Glutamatergic neuron (in vitro differentiated cells): ENCODE measurements at regions not wholly inside any gene's neighbourhood (a gene's known extent, or its start where the extent isn't known, plus 50 kb on each side); places are given as distances from the start of the nearest gene placed in this dataset.

Experiments used
- DNase-seq: peaks from one replicate; pipeline ENCODE4 v3.0.0; 2022
- H3K27ac Mint-ChIP-seq: one replicate; pipeline ENCODE4 v1.8.0; 2020; ENCODE audit warnings: mild to moderate bottlenecking, mixed read lengths, inconsistent platforms; ENCODE audit not compliant: unreplicated experiment
- H3K27me3 Mint-ChIP-seq: one replicate; pipeline ENCODE4 v1.8.0; 2020; ENCODE audit warnings: mild to moderate bottlenecking, moderate library complexity, mixed read lengths, inconsistent platforms; ENCODE audit not compliant: unreplicated experiment
- H3K36me3 Mint-ChIP-seq: one replicate; pipeline ENCODE4 v1.8.0; 2020; ENCODE audit warnings: mild to moderate bottlenecking, mixed read lengths, inconsistent platforms; ENCODE audit not compliant: unreplicated experiment
- H3K4me1 Mint-ChIP-seq: one replicate; pipeline ENCODE4 v1.8.0; 2020; ENCODE audit warnings: mild to moderate bottlenecking, low read depth, mixed read lengths, inconsistent platforms; ENCODE audit not compliant: unreplicated experiment
- H3K4me3 Mint-ChIP-seq: one replicate; pipeline ENCODE4 v1.8.0; 2020; ENCODE audit warnings: mild to moderate bottlenecking, mixed read lengths, inconsistent platforms; ENCODE audit not compliant: unreplicated experiment
- H3K9me3 Mint-ChIP-seq: one replicate; pipeline ENCODE4 v1.8.0; 2020; ENCODE audit warnings: mild to moderate bottlenecking, moderate library complexity, mixed read lengths, inconsistent platforms; ENCODE audit not compliant: unreplicated experiment
- TF ChIP-seq, protein P1 (sequence below): fragments of 200-600 bp; sonication (generic); IDR thresholded peaks from one replicate; pipeline ENCODE4 v1.5.0; 2021; ENCODE audit not compliant: partially characterized antibody, unreplicated experiment

DNA sequence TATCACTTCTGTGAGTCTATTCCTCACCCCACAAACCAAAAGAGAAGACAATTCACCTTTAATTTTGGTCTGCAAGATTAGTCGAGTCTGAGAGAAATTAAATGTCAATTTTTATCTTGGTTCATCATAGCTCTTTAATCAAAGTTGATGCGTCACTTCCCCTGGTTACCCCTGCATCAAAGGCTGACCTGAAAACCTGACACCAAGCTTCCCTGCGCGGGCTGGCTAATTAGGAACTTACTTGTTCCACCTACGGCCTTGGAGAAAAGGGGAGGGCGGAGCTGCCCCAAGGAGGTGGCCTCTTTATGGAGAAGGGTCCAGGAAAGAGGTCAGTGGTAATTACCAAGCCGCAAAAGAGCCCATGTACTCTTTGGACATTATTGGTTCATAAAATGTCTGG is 218.4 kb downstream of the ARRDC4 start:
- no peak for DNase-seq
- H3K4me3 Mint-ChIP-seq: no peak overlapping the region
- TF ChIP-seq, protein P1, sequence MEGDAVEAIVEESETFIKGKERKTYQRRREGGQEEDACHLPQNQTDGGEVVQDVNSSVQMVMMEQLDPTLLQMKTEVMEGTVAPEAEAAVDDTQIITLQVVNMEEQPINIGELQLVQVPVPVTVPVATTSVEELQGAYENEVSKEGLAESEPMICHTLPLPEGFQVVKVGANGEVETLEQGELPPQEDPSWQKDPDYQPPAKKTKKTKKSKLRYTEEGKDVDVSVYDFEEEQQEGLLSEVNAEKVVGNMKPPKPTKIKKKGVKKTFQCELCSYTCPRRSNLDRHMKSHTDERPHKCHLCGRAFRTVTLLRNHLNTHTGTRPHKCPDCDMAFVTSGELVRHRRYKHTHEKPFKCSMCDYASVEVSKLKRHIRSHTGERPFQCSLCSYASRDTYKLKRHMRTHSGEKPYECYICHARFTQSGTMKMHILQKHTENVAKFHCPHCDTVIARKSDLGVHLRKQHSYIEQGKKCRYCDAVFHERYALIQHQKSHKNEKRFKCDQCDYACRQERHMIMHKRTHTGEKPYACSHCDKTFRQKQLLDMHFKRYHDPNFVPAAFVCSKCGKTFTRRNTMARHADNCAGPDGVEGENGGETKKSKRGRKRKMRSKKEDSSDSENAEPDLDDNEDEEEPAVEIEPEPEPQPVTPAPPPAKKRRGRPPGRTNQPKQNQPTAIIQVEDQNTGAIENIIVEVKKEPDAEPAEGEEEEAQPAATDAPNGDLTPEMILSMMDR: no peak
- peaks cover 3% of the 10 kb centered on the region for H3K27me3 Mint-ChIP-seq
- H3K27ac Mint-ChIP-seq: no peak overlapping the region
- H3K36me3 Mint-ChIP-seq: no peaks in the 10 kb centered on the region
- H3K4me1 Mint-ChIP-seq: peaks cover 4% of the 10 kb centered on the region
- H3K9me3 Mint-ChIP-seq: peaks cover 4% of the 10 kb centered on the region

DNA sequence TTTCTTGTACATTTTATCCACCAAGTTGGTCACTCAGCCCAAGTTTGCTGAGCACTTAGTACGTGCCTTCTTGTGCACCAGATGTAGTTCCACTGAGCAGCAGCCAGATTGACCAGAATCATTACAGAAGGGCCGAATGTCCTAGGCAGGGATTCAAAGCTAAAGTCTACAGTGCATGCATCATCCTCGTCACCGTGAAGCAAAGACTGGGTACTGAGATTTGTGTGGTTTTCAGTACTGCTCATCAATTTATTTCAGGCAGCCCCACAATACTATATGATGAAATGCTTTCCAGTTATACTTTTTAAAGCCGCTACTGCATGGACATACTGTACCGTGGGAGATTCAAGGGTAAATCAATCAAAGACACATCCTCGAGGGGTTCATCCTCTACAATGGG is 227.0 kb downstream of the ARRDC4 start:
- H3K27ac Mint-ChIP-seq: no peak overlapping the region
- TF ChIP-seq, protein P1: no peak
- H3K36me3 Mint-ChIP-seq: no peaks in the 10 kb centered on the region
- peaks cover 3% of the 10 kb centered on the region for H3K27me3 Mint-ChIP-seq
- DNase-seq: no peak
- H3K4me1 Mint-ChIP-seq: peaks cover 9% of the 10 kb centered on the region
- no peak overlapping the region for H3K4me3 Mint-ChIP-seq
- H3K9me3 Mint-ChIP-seq: no peaks in the 10 kb centered on the region

DNA sequence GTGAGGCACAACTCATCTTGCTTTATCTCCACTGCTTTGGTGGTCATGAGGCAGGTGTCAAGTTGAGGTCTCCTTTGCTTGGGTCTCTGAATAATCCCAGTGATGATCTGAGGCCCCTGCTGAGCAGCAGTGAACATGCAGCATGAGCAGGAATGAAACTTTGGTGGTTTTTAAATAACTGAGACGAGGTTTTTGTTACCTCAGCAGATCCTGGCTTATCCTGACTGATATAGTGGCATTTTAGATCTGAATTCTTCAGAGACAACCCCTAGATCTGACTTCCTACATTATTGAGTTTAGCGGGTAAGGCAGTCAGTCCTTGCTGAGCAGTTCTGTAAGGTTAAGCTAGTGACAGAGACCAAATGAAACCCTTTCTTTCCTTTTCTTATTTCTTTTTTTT is 230.4 kb downstream of the ARRDC4 start:
- Mint-ChIP-seq H3K9me3 (no peaks in the 10 kb centered on the region), H3K4me1 (peaks cover 9% of the 10 kb centered on the region), H3K36me3 (no peaks in the 10 kb centered on the region), H3K4me3 (no peak overlapping the region), H3K27ac (no peak overlapping the region), H3K27me3 (peaks cover 4% of the 10 kb centered on the region)
- DNase-seq: no peak
- TF ChIP-seq, protein P1: no peak

DNA sequence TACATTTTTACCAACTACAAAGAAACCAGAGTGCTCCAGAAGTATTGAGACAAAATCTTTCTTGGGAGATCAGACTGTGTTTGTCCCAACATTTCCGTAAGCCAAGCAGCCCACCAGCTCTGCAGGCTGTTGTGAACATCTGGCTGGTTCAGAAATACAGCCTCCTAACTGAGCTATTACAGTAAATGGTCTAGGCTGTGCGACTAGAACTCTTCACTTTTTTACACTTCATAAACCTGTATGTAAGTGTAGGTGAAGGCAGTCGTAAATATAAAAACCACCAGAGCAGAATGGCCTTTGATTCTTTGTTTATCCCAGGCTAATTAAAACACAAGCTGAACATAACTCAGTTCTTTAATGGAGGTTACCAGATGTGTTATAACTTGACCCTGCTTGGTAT is 235.3 kb downstream of the ARRDC4 start:
- Mint-ChIP-seq H3K9me3 (no peaks in the 10 kb centered on the region), H3K27ac (no peak overlapping the region), H3K4me3 (no peak overlapping the region), H3K4me1 (peaks cover 9% of the 10 kb centered on the region), H3K27me3 (peaks cover 6% of the 10 kb centered on the region), H3K36me3 (no peaks in the 10 kb centered on the region)
- no peak for DNase-seq
- TF ChIP-seq, protein P1: no peak

DNA sequence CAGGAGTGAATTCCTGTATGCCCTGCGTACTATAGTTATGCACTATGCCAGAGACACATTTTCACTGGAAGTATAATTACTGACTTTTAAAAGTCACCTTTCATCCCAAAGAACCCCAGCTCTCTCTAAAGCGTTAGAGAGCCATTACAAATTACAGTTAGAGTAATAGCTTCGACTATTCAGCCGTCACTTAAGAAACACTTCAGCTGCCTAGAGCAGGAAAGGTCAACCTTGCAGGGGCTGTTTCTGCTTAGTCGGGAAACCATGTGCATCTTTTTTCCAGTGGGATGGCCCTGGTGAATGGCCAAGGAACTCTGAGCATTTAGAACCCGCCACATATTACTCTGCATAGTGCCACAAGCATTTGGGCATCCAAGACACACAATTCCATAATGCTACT is 235.9 kb downstream of the ARRDC4 start:
- TF ChIP-seq, protein P1: no peak
- Mint-ChIP-seq H3K27me3 (peaks cover 6% of the 10 kb centered on the region), H3K36me3 (no peaks in the 10 kb centered on the region), H3K4me1 (peaks cover 9% of the 10 kb centered on the region), H3K27ac (no peak overlapping the region), H3K9me3 (no peaks in the 10 kb centered on the region), H3K4me3 (no peak overlapping the region)
- no peak for DNase-seq
